H9 (cell line): ENCODE measurements at regions not wholly inside any gene's neighbourhood (a gene's known extent, or its start where the extent isn't known, plus 50 kb on each side); places are given as distances from the start of the nearest gene placed in this dataset.

Experiments used
- DNase-seq: peaks from one replicate; pipeline ENCODE4 v3.0.0-alpha.2; 2017
- H2AFZ ChIP-seq: one replicate; pipeline ENCODE4 v1.6.1; 2013; ENCODE audit warnings: mild to moderate bottlenecking, low read length, control low read depth, moderate library complexity
- H2AK5ac ChIP-seq: 2 replicates; pipeline ENCODE4 v1.6.1; 2013; ENCODE audit warnings: low read length, control low read depth, mixed read lengths; ENCODE audit not compliant: insufficient read length
- H2BK120ac ChIP-seq: one replicate; pipeline ENCODE4 v1.6.1; 2013; ENCODE audit warnings: low read depth, mild to moderate bottlenecking, low read length, control low read depth, inconsistent platforms; ENCODE audit not compliant: poor library complexity, severe bottlenecking
- H2BK12ac ChIP-seq: 2 replicates; pipeline ENCODE4 v1.6.1; 2013; ENCODE audit warnings: low read length, control low read depth, mixed read lengths, low read depth; ENCODE audit not compliant: insufficient read length
- H2BK15ac ChIP-seq: 2 replicates; pipeline ENCODE4 v1.6.1; 2013; ENCODE audit warnings: low read depth, low read length, control low read depth
- H2BK20ac ChIP-seq: one replicate; pipeline ENCODE4 v1.6.1; 2013; ENCODE audit warnings: low read depth, mild to moderate bottlenecking, low read length, control low read depth, inconsistent platforms; ENCODE audit not compliant: poor library complexity, severe bottlenecking
- H2BK5ac ChIP-seq: 2 replicates; pipeline ENCODE4 v1.6.1; 2013; ENCODE audit warnings: low read length, control low read depth, mixed read lengths; ENCODE audit not compliant: insufficient read length
- H3K14ac ChIP-seq: 2 replicates; pipeline ENCODE4 v1.6.1; 2013; ENCODE audit warnings: low read length, control low read depth; ENCODE audit not compliant: insufficient read depth
- H3K18ac ChIP-seq: 2 replicates; pipeline ENCODE4 v1.6.1; 2013; ENCODE audit warnings: low read depth, mild to moderate bottlenecking, mixed read lengths, low read length, control low read depth; ENCODE audit not compliant: insufficient read length
- H3K23ac ChIP-seq: 2 replicates; pipeline ENCODE4 v1.6.1; 2013; ENCODE audit warnings: low read length, control low read depth, mixed read lengths, low read depth; ENCODE audit not compliant: insufficient read length
- H3K23me2 ChIP-seq: 2 replicates; pipeline ENCODE4 v1.6.1; 2013; ENCODE audit warnings: low read depth, mild to moderate bottlenecking, mixed read lengths, low read length, control low read depth; ENCODE audit not compliant: insufficient read length, poor library complexity, severe bottlenecking
- H3K27ac ChIP-seq: 2 replicates; pipeline ENCODE4 v1.5.1; 2013; ENCODE audit warnings: low read length, control low read depth, mixed read lengths, low read depth; ENCODE audit not compliant: insufficient read length
- H3K27me3 ChIP-seq: 2 replicates; pipeline ENCODE4 v1.6.1; 2013; ENCODE audit warnings: low read length, control low read depth, inconsistent platforms; ENCODE audit not compliant: insufficient read depth
- H3K4ac ChIP-seq: 2 replicates; pipeline ENCODE4 v1.6.1; 2013; ENCODE audit warnings: low read depth, mild to moderate bottlenecking, control low read depth, inconsistent platforms, low read length, moderate library complexity
- H3K4me1 ChIP-seq: 2 replicates; pipeline ENCODE4 v1.6.1; 2013; ENCODE audit warnings: low read length, control low read depth, inconsistent platforms; ENCODE audit not compliant: insufficient read depth
- H3K4me2 ChIP-seq: 2 replicates; pipeline ENCODE4 v1.6.1; 2013; ENCODE audit warnings: low read length, control low read depth, mixed read lengths; ENCODE audit not compliant: insufficient read length, insufficient read depth
- H3K56ac ChIP-seq: 2 replicates; pipeline ENCODE4 v1.6.1; 2013; ENCODE audit warnings: low read depth, mild to moderate bottlenecking, mixed read lengths, low read length, control low read depth; ENCODE audit not compliant: insufficient read length
- H3K79me1 ChIP-seq: 2 replicates; pipeline ENCODE4 v1.6.1; 2013; ENCODE audit warnings: low read depth, mild to moderate bottlenecking, moderate library complexity, low read length, control low read depth, inconsistent platforms; ENCODE audit not compliant: insufficient read depth, poor library complexity, severe bottlenecking
- H3K79me2 ChIP-seq: 2 replicates; pipeline ENCODE4 v1.6.1; 2013; ENCODE audit warnings: low read length, control low read depth, inconsistent platforms; ENCODE audit not compliant: insufficient read depth
- H3K9ac ChIP-seq: 2 replicates; pipeline ENCODE4 v1.6.1; 2013; ENCODE audit warnings: low read length, control low read depth, mixed read lengths; ENCODE audit not compliant: insufficient read length; ENCODE audit errors: extremely low read depth
- H3K9me3 ChIP-seq: one replicate; pipeline ENCODE4 v1.6.1; 2013; ENCODE audit warnings: low read depth, low read length, inconsistent platforms; ENCODE audit not compliant: control insufficient read depth
- H3T11ph ChIP-seq: one replicate; pipeline ENCODE4 v1.6.1; 2013; ENCODE audit warnings: mild to moderate bottlenecking, low read length, control low read depth, inconsistent platforms
- H4K20me1 ChIP-seq: one replicate; pipeline ENCODE4 v1.6.1; 2013; ENCODE audit not compliant: control insufficient read depth, insufficient read length, insufficient read depth
- H4K5ac ChIP-seq: 2 replicates; pipeline ENCODE4 v1.6.1; 2013; ENCODE audit warnings: low read depth, mild to moderate bottlenecking, mixed read lengths, low read length, control low read depth; ENCODE audit not compliant: insufficient read length
- H4K8ac ChIP-seq: replicated peaks from 2 replicates; pipeline ENCODE4 v1.6.1; 2013; ENCODE audit warnings: low read length, control low read depth, mixed read lengths, low read depth; ENCODE audit not compliant: insufficient read length
- H4K91ac ChIP-seq: 2 replicates; pipeline ENCODE4 v1.6.1; 2013; ENCODE audit warnings: low read depth, mild to moderate bottlenecking, moderate library complexity, mixed read lengths, low read length, control low read depth; ENCODE audit not compliant: insufficient read length
- H3K27ac Mint-ChIP-seq, 3 experiments: 2 replicates in 2 of 3; 3 replicates in 1 of 3; pipeline ENCODE4 v1.8.0; 2020 to 2021; ENCODE audit warnings: mixed read lengths in 3 of 3, mild to moderate bottlenecking in 1 of 3, moderate library complexity in 1 of 3
- H3K27me3 Mint-ChIP-seq: 2 replicates; pipeline ENCODE4 v1.8.0; 2021; ENCODE audit warnings: low read depth, mild to moderate bottlenecking, moderate library complexity, mixed read lengths
- H3K36me3 Mint-ChIP-seq, 3 experiments: 2 replicates in 2 of 3; 3 replicates in 1 of 3; pipeline ENCODE4 v1.8.0; 2020 to 2021; ENCODE audit warnings: low read depth in 3 of 3, mixed read lengths in 3 of 3; ENCODE audit not compliant: insufficient read depth in 1 of 3
- H3K4me1 Mint-ChIP-seq, 2 experiments: 2 replicates each; pipeline ENCODE4 v1.8.0; 2020; ENCODE audit warnings: mixed read lengths in 2 of 2
- H3K4me3 Mint-ChIP-seq, 2 experiments: 2 replicates in 1 of 2; 3 replicates in 1 of 2; pipeline ENCODE4 v1.8.0; 2020 to 2021; ENCODE audit warnings: mild to moderate bottlenecking in 2 of 2, mixed read lengths in 2 of 2, moderate library complexity in 1 of 2
- H3K9me3 Mint-ChIP-seq, 2 experiments: 2 replicates in 1 of 2; 3 replicates in 1 of 2; pipeline ENCODE4 v1.8.0; 2020; ENCODE audit warnings: mild to moderate bottlenecking in 2 of 2, mixed read lengths in 2 of 2, moderate library complexity in 1 of 2
- WGBS: extraction: QIAGEN DNeasy Blood & Tissue Kit; methylation state at CpG from one replicate; pipeline ENCODE4 v1.1.7; 2013; ENCODE audit warnings: missing lambda C conversion rate, low lambda C conversion rate, mixed read lengths; ENCODE audit not compliant: insufficient read length; ENCODE audit errors: extremely low coverage; 5-methylcytosine and 5-hydroxymethylcytosine counted together
- TF ChIP-seq, protein P1 (sequence below): fragments of 200-600 bp; sonication (generic); conservative IDR thresholded peaks from 3 replicates; pipeline ENCODE4 v1.8.0; 2021; ENCODE audit warnings: antibody characterized with exemption, mild to moderate bottlenecking

DNA sequence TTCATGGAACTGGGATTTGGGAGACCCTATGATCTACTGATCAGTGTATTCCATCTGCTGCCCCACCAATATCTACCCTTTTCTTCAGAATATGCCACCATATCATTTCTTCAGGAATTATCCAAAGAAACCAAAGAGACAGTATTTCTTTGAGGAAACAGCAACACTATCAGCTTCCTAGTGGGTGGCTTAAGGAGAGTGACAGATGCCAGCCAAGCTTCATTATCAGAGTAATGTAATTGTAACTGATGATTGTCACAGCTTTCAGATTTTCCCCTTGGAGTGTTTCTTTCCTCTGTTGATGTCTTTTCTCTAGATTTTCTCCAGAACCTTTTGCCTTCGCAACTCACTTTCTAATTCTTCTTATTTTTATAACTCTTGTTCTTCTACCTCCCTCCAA, 934.4 kb upstream of the LRRN3 start:
- Histone ChIP-seq H3K79me2 (no peaks in the 10 kb centered on the region), H3K18ac (no peak overlapping the region), H4K8ac (no peak overlapping the region), H2BK20ac (no peak overlapping the region), H3K23me2 (no peaks in the 10 kb centered on the region), H2BK120ac (no peak overlapping the region), H2BK12ac (no peak overlapping the region), H3K27me3 (no peaks in the 10 kb centered on the region), H2AK5ac (no peak overlapping the region), H4K5ac (no peak overlapping the region), H3K4me2 (no peak overlapping the region), H2BK15ac (no peak overlapping the region), H3K14ac (no peak overlapping the region), H3K9me3 (no peaks in the 10 kb centered on the region), H3K9ac (no peak overlapping the region), H4K91ac (no peak overlapping the region), H4K20me1 (no peaks in the 10 kb centered on the region), H3T11ph (no peak overlapping the region), H3K4me1 (no peaks in the 10 kb centered on the region; the same call in 1 of the 2 replicates), H3K27ac (no peak overlapping the region), H3K4ac (no peak overlapping the region), H3K79me1 (no peaks in the 10 kb centered on the region), H2BK5ac (no peak overlapping the region), H3K23ac (no peak overlapping the region), H2AFZ (no peak overlapping the region), H3K56ac (no peak overlapping the region)
- TF ChIP-seq, protein P1, sequence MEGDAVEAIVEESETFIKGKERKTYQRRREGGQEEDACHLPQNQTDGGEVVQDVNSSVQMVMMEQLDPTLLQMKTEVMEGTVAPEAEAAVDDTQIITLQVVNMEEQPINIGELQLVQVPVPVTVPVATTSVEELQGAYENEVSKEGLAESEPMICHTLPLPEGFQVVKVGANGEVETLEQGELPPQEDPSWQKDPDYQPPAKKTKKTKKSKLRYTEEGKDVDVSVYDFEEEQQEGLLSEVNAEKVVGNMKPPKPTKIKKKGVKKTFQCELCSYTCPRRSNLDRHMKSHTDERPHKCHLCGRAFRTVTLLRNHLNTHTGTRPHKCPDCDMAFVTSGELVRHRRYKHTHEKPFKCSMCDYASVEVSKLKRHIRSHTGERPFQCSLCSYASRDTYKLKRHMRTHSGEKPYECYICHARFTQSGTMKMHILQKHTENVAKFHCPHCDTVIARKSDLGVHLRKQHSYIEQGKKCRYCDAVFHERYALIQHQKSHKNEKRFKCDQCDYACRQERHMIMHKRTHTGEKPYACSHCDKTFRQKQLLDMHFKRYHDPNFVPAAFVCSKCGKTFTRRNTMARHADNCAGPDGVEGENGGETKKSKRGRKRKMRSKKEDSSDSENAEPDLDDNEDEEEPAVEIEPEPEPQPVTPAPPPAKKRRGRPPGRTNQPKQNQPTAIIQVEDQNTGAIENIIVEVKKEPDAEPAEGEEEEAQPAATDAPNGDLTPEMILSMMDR = no peak
- DNase-seq = no peak
- no CpG with 5 or more reads among the region's 1 CpG for WGBS
- no peaks in the 10 kb centered on the region for H3K27me3 Mint-ChIP-seq
- H3K9me3 Mint-ChIP-seq = no peaks in the 10 kb centered on the region
- peaks cover 23 to 26% of the 10 kb centered on the region in 2 experiments for H3K4me1 Mint-ChIP-seq
- peak overlapping the region; percentile 30 to 68 (median 30); a peak in 4 of 7 replicates for H3K27ac Mint-ChIP-seq
- H3K36me3 Mint-ChIP-seq = peaks cover 2 to 7% (median 4%) of the 10 kb centered on the region in 3 experiments; a peak in 6 of 7 replicates
- H3K4me3 Mint-ChIP-seq = no peak overlapping the region
